ENCODE measurements at regions not wholly inside any gene's neighbourhood (a gene's known extent, or its start where the extent isn't known, plus 50 kb on each side); places are given as distances from the start of the nearest gene placed in this dataset.

DNA sequence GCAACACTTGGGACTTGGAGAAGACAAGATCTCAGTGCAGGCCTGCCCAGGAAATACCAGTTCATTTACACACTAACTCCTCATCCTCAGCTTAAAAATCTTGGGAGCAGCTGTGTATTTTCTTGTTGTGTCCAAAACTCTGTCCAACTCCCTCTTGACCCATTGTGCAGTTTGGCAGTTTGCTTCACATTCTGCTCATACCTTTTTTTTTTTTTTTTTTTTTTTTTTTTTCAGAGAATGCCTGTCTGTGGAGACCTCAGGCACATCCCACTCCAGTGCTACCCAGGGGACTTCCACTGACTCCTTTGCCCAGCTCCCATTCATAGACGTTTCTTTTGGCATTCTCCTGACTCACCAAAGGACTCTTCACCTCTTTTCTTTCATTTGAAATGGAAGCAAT, 265.8 kb upstream of the TCF21 start:
- H3K4me3 ChIP-seq (replicated peaks; ENCODE audit: insufficient read depth, low read length), result no peak overlapping the region
- DNase-seq (ENCODE audit: low read depth in 1 of 2, low spot score in 1 of 2), result no peak
- TF ChIP-seq POLR2AphosphoS5 (IDR thresholded peaks at IDR 0.05; ENCODE audit: low read depth), result no peak
- TF ChIP-seq, protein P1, sequence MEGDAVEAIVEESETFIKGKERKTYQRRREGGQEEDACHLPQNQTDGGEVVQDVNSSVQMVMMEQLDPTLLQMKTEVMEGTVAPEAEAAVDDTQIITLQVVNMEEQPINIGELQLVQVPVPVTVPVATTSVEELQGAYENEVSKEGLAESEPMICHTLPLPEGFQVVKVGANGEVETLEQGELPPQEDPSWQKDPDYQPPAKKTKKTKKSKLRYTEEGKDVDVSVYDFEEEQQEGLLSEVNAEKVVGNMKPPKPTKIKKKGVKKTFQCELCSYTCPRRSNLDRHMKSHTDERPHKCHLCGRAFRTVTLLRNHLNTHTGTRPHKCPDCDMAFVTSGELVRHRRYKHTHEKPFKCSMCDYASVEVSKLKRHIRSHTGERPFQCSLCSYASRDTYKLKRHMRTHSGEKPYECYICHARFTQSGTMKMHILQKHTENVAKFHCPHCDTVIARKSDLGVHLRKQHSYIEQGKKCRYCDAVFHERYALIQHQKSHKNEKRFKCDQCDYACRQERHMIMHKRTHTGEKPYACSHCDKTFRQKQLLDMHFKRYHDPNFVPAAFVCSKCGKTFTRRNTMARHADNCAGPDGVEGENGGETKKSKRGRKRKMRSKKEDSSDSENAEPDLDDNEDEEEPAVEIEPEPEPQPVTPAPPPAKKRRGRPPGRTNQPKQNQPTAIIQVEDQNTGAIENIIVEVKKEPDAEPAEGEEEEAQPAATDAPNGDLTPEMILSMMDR (IDR thresholded peaks at IDR 0.05; ENCODE audit: insufficient read depth, low read length), result no peak
- TF ChIP-seq, protein P2, sequence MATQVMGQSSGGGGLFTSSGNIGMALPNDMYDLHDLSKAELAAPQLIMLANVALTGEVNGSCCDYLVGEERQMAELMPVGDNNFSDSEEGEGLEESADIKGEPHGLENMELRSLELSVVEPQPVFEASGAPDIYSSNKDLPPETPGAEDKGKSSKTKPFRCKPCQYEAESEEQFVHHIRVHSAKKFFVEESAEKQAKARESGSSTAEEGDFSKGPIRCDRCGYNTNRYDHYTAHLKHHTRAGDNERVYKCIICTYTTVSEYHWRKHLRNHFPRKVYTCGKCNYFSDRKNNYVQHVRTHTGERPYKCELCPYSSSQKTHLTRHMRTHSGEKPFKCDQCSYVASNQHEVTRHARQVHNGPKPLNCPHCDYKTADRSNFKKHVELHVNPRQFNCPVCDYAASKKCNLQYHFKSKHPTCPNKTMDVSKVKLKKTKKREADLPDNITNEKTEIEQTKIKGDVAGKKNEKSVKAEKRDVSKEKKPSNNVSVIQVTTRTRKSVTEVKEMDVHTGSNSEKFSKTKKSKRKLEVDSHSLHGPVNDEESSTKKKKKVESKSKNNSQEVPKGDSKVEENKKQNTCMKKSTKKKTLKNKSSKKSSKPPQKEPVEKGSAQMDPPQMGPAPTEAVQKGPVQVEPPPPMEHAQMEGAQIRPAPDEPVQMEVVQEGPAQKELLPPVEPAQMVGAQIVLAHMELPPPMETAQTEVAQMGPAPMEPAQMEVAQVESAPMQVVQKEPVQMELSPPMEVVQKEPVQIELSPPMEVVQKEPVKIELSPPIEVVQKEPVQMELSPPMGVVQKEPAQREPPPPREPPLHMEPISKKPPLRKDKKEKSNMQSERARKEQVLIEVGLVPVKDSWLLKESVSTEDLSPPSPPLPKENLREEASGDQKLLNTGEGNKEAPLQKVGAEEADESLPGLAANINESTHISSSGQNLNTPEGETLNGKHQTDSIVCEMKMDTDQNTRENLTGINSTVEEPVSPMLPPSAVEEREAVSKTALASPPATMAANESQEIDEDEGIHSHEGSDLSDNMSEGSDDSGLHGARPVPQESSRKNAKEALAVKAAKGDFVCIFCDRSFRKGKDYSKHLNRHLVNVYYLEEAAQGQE (IDR thresholded peaks at IDR 0.05; ENCODE audit: insufficient replicate concordance, low read depth), result no peak
- TF ChIP-seq SPI1 (IDR thresholded peaks at IDR 0.05; ENCODE audit: borderline replicate concordance, low read depth), result no peak
- no peak for TF ChIP-seq GABPA (IDR thresholded peaks at IDR 0.05; ENCODE audit: low read depth)
- H3K27ac ChIP-seq (replicated peaks), result no peak overlapping the region
- no peaks in the 10 kb centered on the region for H3K27me3 ChIP-seq (ENCODE audit: insufficient read depth, poor library complexity, severe bottlenecking)

DNA sequence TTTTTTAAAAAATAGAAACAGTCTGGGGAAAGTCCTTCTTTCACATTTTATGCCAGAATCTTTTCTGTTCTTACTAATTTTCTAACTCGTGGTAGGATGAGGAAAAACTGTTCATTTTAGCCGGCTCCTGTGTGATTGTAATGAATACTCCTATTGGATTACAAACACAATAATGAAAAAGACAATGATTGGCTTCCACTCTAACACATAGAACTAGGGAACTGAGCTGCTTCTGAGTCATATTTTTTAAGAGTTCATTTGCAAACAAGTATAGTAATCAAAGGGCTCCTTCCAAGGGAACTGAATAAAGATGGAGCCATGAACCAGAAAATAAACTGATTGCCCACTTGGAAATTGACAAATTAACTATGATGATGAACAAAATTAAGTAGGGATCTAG, 265.3 kb upstream of the TCF21 start:
- Histone ChIP-seq H3K27me3 (ENCODE audit: insufficient read depth, poor library complexity, severe bottlenecking) (no peaks in the 10 kb centered on the region), H3K4me3 (replicated peaks; ENCODE audit: insufficient read depth, low read length) (no peak overlapping the region), H3K27ac (replicated peaks) (no peak overlapping the region)
- no peak for DNase-seq (ENCODE audit: low read depth in 1 of 2, low spot score in 1 of 2)
- TF ChIP-seq, protein P2 (IDR thresholded peaks at IDR 0.05; ENCODE audit: insufficient replicate concordance, low read depth), result no peak
- TF ChIP-seq SPI1 (IDR thresholded peaks at IDR 0.05; ENCODE audit: borderline replicate concordance, low read depth) (no peak), POLR2AphosphoS5 (IDR thresholded peaks at IDR 0.05; ENCODE audit: low read depth) (no peak), GABPA (IDR thresholded peaks at IDR 0.05; ENCODE audit: low read depth) (no peak)
- TF ChIP-seq, protein P1 (IDR thresholded peaks at IDR 0.05; ENCODE audit: insufficient read depth, low read length), result no peak

DNA sequence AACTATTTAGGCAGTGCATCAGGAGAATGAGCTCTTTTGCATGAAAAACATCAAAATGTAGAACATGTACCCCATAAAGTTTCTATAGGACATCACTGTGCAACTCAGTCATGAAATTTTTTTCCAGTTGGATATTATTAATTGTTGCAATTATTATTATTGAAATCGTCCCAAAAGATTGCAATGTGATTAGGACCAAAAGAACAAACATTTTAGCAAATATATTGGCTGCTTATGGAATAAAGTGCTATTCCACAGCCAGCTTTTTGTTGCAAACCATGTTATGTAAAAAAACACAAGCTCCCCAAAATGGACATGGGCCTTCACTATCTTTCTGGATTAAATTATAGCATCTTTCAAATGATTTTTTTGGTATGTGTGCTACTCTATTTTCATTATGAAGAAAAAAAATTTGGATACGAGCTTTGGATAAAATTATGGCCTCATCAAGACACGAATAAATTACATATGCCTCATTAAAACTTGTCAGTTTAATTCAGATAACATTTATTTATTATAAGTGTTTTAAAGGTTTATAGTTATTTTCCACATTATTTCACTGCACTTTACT, 262.7 kb upstream of the TCF21 start:
- TF ChIP-seq, protein P2 (IDR thresholded peaks at IDR 0.05; ENCODE audit: insufficient replicate concordance, low read depth), result no peak
- no peak for TF ChIP-seq POLR2AphosphoS5 (IDR thresholded peaks at IDR 0.05; ENCODE audit: low read depth)
- TF ChIP-seq SPI1 (IDR thresholded peaks at IDR 0.05; ENCODE audit: borderline replicate concordance, low read depth), result no peak
- TF ChIP-seq, protein P1 (IDR thresholded peaks at IDR 0.05; ENCODE audit: insufficient read depth, low read length), result no peak
- TF ChIP-seq GABPA (IDR thresholded peaks at IDR 0.05; ENCODE audit: low read depth), result no peak
- Histone ChIP-seq H3K4me3 (replicated peaks; ENCODE audit: insufficient read depth, low read length) (no peak overlapping the region), H3K27ac (replicated peaks) (no peak overlapping the region), H3K27me3 (ENCODE audit: insufficient read depth, poor library complexity, severe bottlenecking) (no peaks in the 10 kb centered on the region)
- no peak for DNase-seq (ENCODE audit: low read depth in 1 of 2, low spot score in 1 of 2)

Measured in HL-60 (cell line).